ENCODE measurements at regions not wholly inside any gene's neighbourhood (a gene's known extent, or its start where the extent isn't known, plus 50 kb on each side); places are given as distances from the start of the nearest gene placed in this dataset.

GRCh38 chr6:102928109-102928508 is 1534.6 kb downstream of the GRIK2 start:
- H3K4me1 ChIP-seq (ENCODE audit: control insufficient read depth, extremely low read depth, insufficient read depth, low read length): no peaks in the 10 kb centered on the region
- no peaks in the 10 kb centered on the region for H3K79me2 ChIP-seq (ENCODE audit: control insufficient read depth, insufficient read depth, low read length)
- no peaks in the 10 kb centered on the region for H3K9me1 ChIP-seq (replicated peaks; ENCODE audit: control insufficient read depth, extremely low read depth, insufficient read depth, low read length)
- ChIA-PET CTCF (no interaction called here), POLR2A (no interaction called here)
- no peaks in the 10 kb centered on the region for H3K27me3 ChIP-seq (ENCODE audit: control insufficient read depth in 2 of 2, insufficient read depth in 2 of 2, low read length in 2 of 2)
- BruUV-seq (replicated peaks): no TSS peak
- intact Hi-C loops (cut with micrococcal nuclease) (no loop called here), dilution Hi-C loops (cut with MboI; ENCODE audit: extremely low pct_ligation_motif_present, low sequenced_read_pairs) (no loop called here)
- no peaks in the 10 kb centered on the region for H3K9me3 ChIP-seq (replicated peaks; ENCODE audit: control insufficient read depth, insufficient read depth, low read length)
- H3K27ac ChIP-seq (ENCODE audit: insufficient read depth, low read depth, low read length): no peak overlapping the region
- FAIRE-seq (no peak), DNase-seq (ENCODE audit: low read depth, low spot score) (no peak)
- H2AFZ ChIP-seq (ENCODE audit: low read depth, low read length): no peak overlapping the region
- H3K4me3 ChIP-seq (replicated peaks in 1 of 3; ENCODE audit: insufficient read depth in 1 of 3, low read depth in 1 of 3, low read length in 3 of 3): no peak overlapping the region
- H3K9ac ChIP-seq (replicated peaks; ENCODE audit: extremely low read depth, insufficient read depth, low read length): no peak overlapping the region
- TF ChIP-seq FOS (IDR thresholded peaks at IDR 0.05; ENCODE audit: borderline replicate concordance, insufficient read depth, low read length): no peak
- TF ChIP-seq POLR2A (IDR thresholded peaks at IDR 0.05; ENCODE audit: low read depth, low read length): no peak
- TF ChIP-seq MAX (IDR thresholded peaks at IDR 0.05; ENCODE audit: insufficient read depth, insufficient read length): no peak
- no peak for TF ChIP-seq GATA2 (IDR thresholded peaks at IDR 0.05; ENCODE audit: insufficient read depth, insufficient read length, low read depth, low read length)
- no peak for TF ChIP-seq JUN (IDR thresholded peaks at IDR 0.05; ENCODE audit: borderline replicate concordance, insufficient read depth, insufficient read length, low read depth)
- TF ChIP-seq, protein P1, sequence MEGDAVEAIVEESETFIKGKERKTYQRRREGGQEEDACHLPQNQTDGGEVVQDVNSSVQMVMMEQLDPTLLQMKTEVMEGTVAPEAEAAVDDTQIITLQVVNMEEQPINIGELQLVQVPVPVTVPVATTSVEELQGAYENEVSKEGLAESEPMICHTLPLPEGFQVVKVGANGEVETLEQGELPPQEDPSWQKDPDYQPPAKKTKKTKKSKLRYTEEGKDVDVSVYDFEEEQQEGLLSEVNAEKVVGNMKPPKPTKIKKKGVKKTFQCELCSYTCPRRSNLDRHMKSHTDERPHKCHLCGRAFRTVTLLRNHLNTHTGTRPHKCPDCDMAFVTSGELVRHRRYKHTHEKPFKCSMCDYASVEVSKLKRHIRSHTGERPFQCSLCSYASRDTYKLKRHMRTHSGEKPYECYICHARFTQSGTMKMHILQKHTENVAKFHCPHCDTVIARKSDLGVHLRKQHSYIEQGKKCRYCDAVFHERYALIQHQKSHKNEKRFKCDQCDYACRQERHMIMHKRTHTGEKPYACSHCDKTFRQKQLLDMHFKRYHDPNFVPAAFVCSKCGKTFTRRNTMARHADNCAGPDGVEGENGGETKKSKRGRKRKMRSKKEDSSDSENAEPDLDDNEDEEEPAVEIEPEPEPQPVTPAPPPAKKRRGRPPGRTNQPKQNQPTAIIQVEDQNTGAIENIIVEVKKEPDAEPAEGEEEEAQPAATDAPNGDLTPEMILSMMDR (IDR thresholded peaks at IDR 0.05; ENCODE audit: extremely low read depth in 1 of 2, insufficient read depth in 1 of 2, low read depth in 1 of 2, low read length in 2 of 2): no peak
- no peak for TF ChIP-seq POLR2AphosphoS5 (IDR thresholded peaks at IDR 0.05; ENCODE audit: insufficient read depth, low read depth, low read length)
- no peak for TF ChIP-seq MYC (IDR thresholded peaks at IDR 0.05; ENCODE audit: low read depth, low read length)
- TF ChIP-seq EZH2 (IDR thresholded peaks at IDR 0.05; ENCODE audit: borderline replicate concordance, low read depth, low read length, severe bottlenecking): no peak
- H4K20me1 ChIP-seq (replicated peaks; ENCODE audit: control insufficient read depth, extremely low read depth, insufficient read depth, low read length): no peaks in the 10 kb centered on the region
- H3K36me3 ChIP-seq (ENCODE audit: control insufficient read depth in 2 of 2, extremely low read depth in 1 of 2, insufficient read depth in 2 of 2, low read length in 2 of 2): no peaks in the 10 kb centered on the region
- H3K4me2 ChIP-seq (ENCODE audit: insufficient read depth, low read length): no peak overlapping the region

Measured in endothelial cell of umbilical vein (primary cell).